GM23248 (cell line): ENCODE measurements at regions not wholly inside any gene's neighbourhood (a gene's known extent, or its start where the extent isn't known, plus 50 kb on each side); places are given as distances from the start of the nearest gene placed in this dataset.
"Not testable (repeated sequence)": the region's sequence is repeated elsewhere in the genome, so short reads cannot be mapped to it uniquely, and the experiment has no call there.

Experiments
- DNase-seq: peaks from one replicate; pipeline ENCODE4 v3.0.0-alpha.2; 2015
- H2AFZ ChIP-seq: fragments of 200-600 bp; sonication (generic); 2 replicates; pipeline ENCODE4 v1.6.1; 2016; ENCODE audit warnings: antibody characterized with exemption
- H3F3A ChIP-seq: fragments of 200-600 bp; sonication (generic); 2 replicates; pipeline ENCODE4 v1.6.1; 2016; ENCODE audit warnings: mild to moderate bottlenecking, antibody characterized with exemption, mixed run types; ENCODE audit not compliant: insufficient read depth
- H3K27ac ChIP-seq: fragments of 200-600 bp; sonication (generic); 2 replicates; pipeline ENCODE4 v1.5.1; 2016; ENCODE audit warnings: mild to moderate bottlenecking
- H3K27me3 ChIP-seq: fragments of 200-600 bp; sonication (generic); replicated peaks from 2 replicates; pipeline ENCODE4 v1.6.1; 2016; ENCODE audit warnings: mild to moderate bottlenecking; ENCODE audit not compliant: insufficient read depth
- H3K36me3 ChIP-seq: fragments of 200-600 bp; sonication (generic); 2 replicates; pipeline ENCODE4 v1.6.1; 2016; ENCODE audit warnings: low read depth, mild to moderate bottlenecking
- H3K4me1 ChIP-seq: fragments of 200-600 bp; sonication (generic); 2 replicates; pipeline ENCODE4 v1.6.1; 2016; ENCODE audit warnings: mild to moderate bottlenecking; ENCODE audit not compliant: insufficient read depth
- H3K4me2 ChIP-seq: fragments of 200-600 bp; sonication (generic); one replicate; pipeline ENCODE4 v1.6.1; 2016; ENCODE audit warnings: mild to moderate bottlenecking; ENCODE audit not compliant: unreplicated experiment
- H3K4me3 ChIP-seq: fragments of 200-600 bp; sonication (generic); 2 replicates; pipeline ENCODE4 v1.5.1; 2016; ENCODE audit warnings: mild to moderate bottlenecking
- H3K79me2 ChIP-seq: fragments of 200-600 bp; sonication (generic); 2 replicates; pipeline ENCODE4 v1.6.1; 2016; ENCODE audit warnings: mild to moderate bottlenecking; ENCODE audit not compliant: insufficient read depth
- H3K9ac ChIP-seq: fragments of 200-600 bp; sonication (generic); 2 replicates; pipeline ENCODE4 v1.6.1; 2016; ENCODE audit warnings: mild to moderate bottlenecking
- H3K9me2 ChIP-seq: fragments of 200-600 bp; sonication (generic); 2 replicates; pipeline ENCODE4 v1.6.1; 2016; ENCODE audit warnings: mixed run types, mild to moderate bottlenecking, moderate library complexity; ENCODE audit not compliant: insufficient read depth
- H3K9me3 ChIP-seq: fragments of 200-600 bp; sonication (generic); one replicate; pipeline ENCODE4 v1.6.1; 2017; ENCODE audit warnings: low read depth
- H4K20me1 ChIP-seq: fragments of 200-600 bp; sonication (generic); 2 replicates; pipeline ENCODE4 v1.6.0; 2016; ENCODE audit not compliant: insufficient read depth
- WGBS, 2 experiments: methylation state at CpG; one replicate each; pipeline ENCODE4 v1.1.6; 2015 to 2017; ENCODE audit warnings: low lambda C conversion rate in 2 of 2, low coverage in 1 of 2; ENCODE audit errors: missing lambda C conversion rate in 2 of 2; 5-methylcytosine and 5-hydroxymethylcytosine counted together
- in situ Hi-C: fragments of 300-500 bp; cut with MboI; formaldehyde crosslinking; loops from 2 replicates; pipeline ENCODE4 v1.15.0; 2020

GRCh38 chr15:20625469-20625868, 83.9 kb upstream of the GOLGA6L6 start:
- H3K9me3 ChIP-seq, H3K4me1 ChIP-seq, H3K9ac ChIP-seq, DNase-seq, H2AFZ ChIP-seq, H3K4me3 ChIP-seq, H3K4me2 ChIP-seq, H3K79me2 ChIP-seq, H3K27ac ChIP-seq, H3K9me2 ChIP-seq, H3K27me3 ChIP-seq, H3F3A ChIP-seq, H3K36me3 ChIP-seq, H4K20me1 ChIP-seq, in situ Hi-C loops: not testable (repeated sequence)
- 0 to 28% methylated on average over 1 to 2 of the region's 7 CpGs for WGBS, 2 experiments

DNA sequence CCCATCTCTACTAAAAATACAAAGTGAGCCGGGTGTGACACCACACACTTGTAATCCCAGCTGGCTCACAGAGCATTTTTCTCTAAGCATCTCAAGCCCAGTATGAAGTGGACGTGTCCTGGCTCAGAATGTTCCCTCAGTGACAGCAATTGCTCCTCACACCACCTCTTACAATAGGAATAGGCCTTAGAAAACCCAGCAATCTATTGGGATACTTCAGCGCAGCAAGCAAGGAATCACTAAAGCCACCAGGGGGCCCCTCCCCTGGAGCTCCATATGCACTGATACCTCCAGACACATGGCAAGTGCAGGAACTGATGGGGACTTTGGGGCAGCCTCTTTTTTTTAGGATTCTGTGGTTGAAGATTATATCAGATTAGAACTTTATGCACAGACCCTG, 82.5 kb upstream of the GOLGA6L6 start:
- H3K9me3 ChIP-seq, DNase-seq, H3K79me2 ChIP-seq, H3K9me2 ChIP-seq, H3K27me3 ChIP-seq, H3K36me3 ChIP-seq, H3K27ac ChIP-seq, H3K9ac ChIP-seq, H3K4me1 ChIP-seq, H2AFZ ChIP-seq, H3F3A ChIP-seq, in situ Hi-C loops, H3K4me2 ChIP-seq, H3K4me3 ChIP-seq, H4K20me1 ChIP-seq: not testable (repeated sequence)
- 0% methylated on average over 2 of the region's 3 CpGs; no CpG with 5 or more reads in 1 of the 2 experiments for WGBS, 2 experiments

DNA sequence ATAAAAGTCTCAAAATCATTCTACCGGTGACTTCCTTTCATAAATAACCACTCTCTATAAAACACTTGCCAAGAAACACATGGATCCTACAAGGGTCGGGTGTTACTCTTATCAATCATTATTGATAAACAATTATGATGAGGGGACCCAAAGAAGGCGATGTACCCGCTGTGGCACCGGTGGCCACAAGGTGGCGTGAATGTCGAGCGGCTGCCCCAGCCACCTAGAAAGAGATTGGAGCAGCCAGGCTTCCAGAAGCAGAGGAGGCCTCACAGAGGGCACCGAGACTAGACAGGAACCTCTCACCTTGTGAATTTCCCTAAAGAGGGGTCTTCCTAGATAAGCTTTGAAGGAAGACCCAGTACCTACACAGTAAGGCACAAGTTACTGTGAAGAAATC, 80.5 kb upstream of the GOLGA6L6 start:
- WGBS, 2 experiments = no CpG with 5 or more reads among the region's 9 CpGs
- H4K20me1 ChIP-seq, H3K27me3 ChIP-seq, in situ Hi-C loops, H3K9ac ChIP-seq, H3F3A ChIP-seq, DNase-seq, H2AFZ ChIP-seq, H3K36me3 ChIP-seq, H3K9me2 ChIP-seq, H3K4me2 ChIP-seq, H3K4me3 ChIP-seq, H3K9me3 ChIP-seq, H3K27ac ChIP-seq, H3K4me1 ChIP-seq, H3K79me2 ChIP-seq: not testable (repeated sequence)

DNA sequence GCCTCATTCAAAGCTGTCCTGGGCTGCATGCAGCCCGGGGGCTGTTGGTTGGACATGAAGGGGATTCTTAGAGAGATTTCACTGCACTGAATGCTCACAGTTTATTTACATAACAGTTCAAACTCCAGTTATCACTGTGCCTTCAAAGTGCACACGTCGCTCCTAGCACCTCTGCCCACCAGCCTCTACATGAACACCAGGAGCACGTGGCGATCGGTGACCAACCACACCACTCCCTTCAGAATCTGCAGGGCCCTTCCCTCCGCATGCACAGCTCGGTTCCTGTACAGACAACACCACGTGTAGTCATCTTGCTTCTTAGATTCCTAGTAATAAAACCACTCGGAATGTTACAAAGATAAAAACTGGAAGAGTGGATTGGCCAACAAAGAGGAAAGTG, 72.9 kb upstream of the GOLGA6L6 start:
- H3F3A ChIP-seq, H3K4me1 ChIP-seq, H2AFZ ChIP-seq, H3K36me3 ChIP-seq, H3K9me2 ChIP-seq, H4K20me1 ChIP-seq, H3K79me2 ChIP-seq, DNase-seq, H3K9me3 ChIP-seq, H3K27me3 ChIP-seq, H3K27ac ChIP-seq, H3K9ac ChIP-seq, in situ Hi-C loops, H3K4me2 ChIP-seq, H3K4me3 ChIP-seq: not testable (repeated sequence)
- WGBS, 2 experiments = 30 to 48% methylated on average over 8 to 9 of the region's 10 CpGs

DNA sequence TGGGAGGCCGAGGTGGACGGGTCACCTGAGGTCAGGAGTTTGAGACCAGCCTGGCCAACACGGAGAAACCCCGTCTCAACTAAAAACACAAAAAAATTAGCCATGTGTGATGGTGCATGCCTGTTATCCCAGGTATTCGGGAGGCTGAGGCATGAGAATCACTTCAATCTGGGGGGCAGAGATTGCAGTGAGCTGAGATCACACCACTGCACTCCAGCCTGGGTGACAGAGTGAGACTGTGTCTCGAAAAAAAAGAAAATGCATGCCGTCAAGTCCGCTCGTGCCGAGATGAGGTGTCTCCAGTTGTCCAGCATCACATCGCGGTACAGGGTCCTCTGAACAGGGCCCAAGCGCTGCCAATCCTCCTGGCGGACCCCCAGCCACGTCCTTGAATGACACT, 71.2 kb upstream of the GOLGA6L6 start:
- H3K4me1 ChIP-seq, H3K27me3 ChIP-seq, H3K4me2 ChIP-seq, H3K9ac ChIP-seq, H3K27ac ChIP-seq, in situ Hi-C loops, H3K4me3 ChIP-seq, H2AFZ ChIP-seq, H3K9me3 ChIP-seq, H3F3A ChIP-seq, DNase-seq, H3K36me3 ChIP-seq, H3K79me2 ChIP-seq, H4K20me1 ChIP-seq, H3K9me2 ChIP-seq: not testable (repeated sequence)
- WGBS, 2 experiments = 49% methylated on average over 5 of the region's 15 CpGs; no CpG with 5 or more reads in 1 of the 2 experiments

GRCh38 chr15:20612356-20612755, 70.8 kb upstream of the GOLGA6L6 start:
- H3K79me2 ChIP-seq, H3K9ac ChIP-seq, H3K9me2 ChIP-seq, H3K27ac ChIP-seq, H3K9me3 ChIP-seq, H3K4me3 ChIP-seq, H2AFZ ChIP-seq, H3K4me2 ChIP-seq, H3K36me3 ChIP-seq, H3F3A ChIP-seq, H3K4me1 ChIP-seq, DNase-seq, H4K20me1 ChIP-seq, H3K27me3 ChIP-seq, in situ Hi-C loops: not testable (repeated sequence)
- 53 to 54% methylated on average over 5 to 6 of the region's 9 CpGs for WGBS, 2 experiments

GRCh38 chr15:20611667-20612290, 70.2 kb upstream of the GOLGA6L6 start:
- in situ Hi-C loops, H3K9ac ChIP-seq, H3K27me3 ChIP-seq: not testable (repeated sequence)

DNA sequence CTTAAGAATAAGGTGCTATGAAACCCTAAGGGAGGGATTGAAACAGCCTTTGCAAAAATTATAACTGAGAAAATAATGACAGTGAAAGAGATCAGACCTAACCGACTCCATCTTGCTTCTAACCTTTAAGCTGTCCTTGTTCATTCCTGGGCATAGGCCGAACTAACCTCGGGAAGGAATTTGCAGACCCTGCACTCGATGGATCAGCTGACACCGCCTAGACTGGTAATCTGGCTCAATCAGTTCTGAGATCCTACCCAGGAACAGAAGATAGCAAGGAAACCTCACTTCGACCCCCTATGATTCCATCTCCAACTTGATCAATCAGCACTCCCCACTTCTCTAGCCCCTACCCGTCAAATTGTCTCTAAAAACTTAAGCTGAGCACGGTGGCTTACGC, 66.6 kb upstream of the GOLGA6L6 start:
- not testable (repeated sequence) for H3K27ac ChIP-seq, DNase-seq
- WGBS, 2 experiments = 64 to 65% methylated on average over 6 of the region's 9 CpGs

More at GRCh38 chr15:20611667-20612290, 70.2 kb upstream of the GOLGA6L6 start:
- H3K4me2 ChIP-seq, H3K79me2 ChIP-seq, H3F3A ChIP-seq, H2AFZ ChIP-seq, H4K20me1 ChIP-seq, H3K4me3 ChIP-seq, DNase-seq, H3K9me3 ChIP-seq, H3K9me2 ChIP-seq, H3K36me3 ChIP-seq, H3K4me1 ChIP-seq, H3K27ac ChIP-seq: not testable (repeated sequence)
- WGBS, 2 experiments = no CpG with 5 or more reads among the region's 11 CpGs

More for the DNA sequence above, 66.6 kb upstream of the GOLGA6L6 start:
- H3K79me2 ChIP-seq, H4K20me1 ChIP-seq, H3K27me3 ChIP-seq, H3K9ac ChIP-seq, in situ Hi-C loops, H3K4me2 ChIP-seq, H3F3A ChIP-seq, H3K36me3 ChIP-seq, H3K4me1 ChIP-seq, H3K9me2 ChIP-seq, H2AFZ ChIP-seq, H3K4me3 ChIP-seq, H3K9me3 ChIP-seq: not testable (repeated sequence)
